ENCODE measurements at regions not wholly inside any gene's neighbourhood (a gene's known extent, or its start where the extent isn't known, plus 50 kb on each side); places are given as distances from the start of the nearest gene placed in this dataset.

- no peak for TF ChIP-seq POLR2AphosphoS5 (IDR thresholded peaks at IDR 0.05)
- TF ChIP-seq, protein P1, sequence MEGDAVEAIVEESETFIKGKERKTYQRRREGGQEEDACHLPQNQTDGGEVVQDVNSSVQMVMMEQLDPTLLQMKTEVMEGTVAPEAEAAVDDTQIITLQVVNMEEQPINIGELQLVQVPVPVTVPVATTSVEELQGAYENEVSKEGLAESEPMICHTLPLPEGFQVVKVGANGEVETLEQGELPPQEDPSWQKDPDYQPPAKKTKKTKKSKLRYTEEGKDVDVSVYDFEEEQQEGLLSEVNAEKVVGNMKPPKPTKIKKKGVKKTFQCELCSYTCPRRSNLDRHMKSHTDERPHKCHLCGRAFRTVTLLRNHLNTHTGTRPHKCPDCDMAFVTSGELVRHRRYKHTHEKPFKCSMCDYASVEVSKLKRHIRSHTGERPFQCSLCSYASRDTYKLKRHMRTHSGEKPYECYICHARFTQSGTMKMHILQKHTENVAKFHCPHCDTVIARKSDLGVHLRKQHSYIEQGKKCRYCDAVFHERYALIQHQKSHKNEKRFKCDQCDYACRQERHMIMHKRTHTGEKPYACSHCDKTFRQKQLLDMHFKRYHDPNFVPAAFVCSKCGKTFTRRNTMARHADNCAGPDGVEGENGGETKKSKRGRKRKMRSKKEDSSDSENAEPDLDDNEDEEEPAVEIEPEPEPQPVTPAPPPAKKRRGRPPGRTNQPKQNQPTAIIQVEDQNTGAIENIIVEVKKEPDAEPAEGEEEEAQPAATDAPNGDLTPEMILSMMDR (IDR thresholded peaks at IDR 0.05): no peak
- no peak for TF ChIP-seq POLR2A (IDR thresholded peaks at IDR 0.05)
- no peak for TF ChIP-seq EP300 (IDR thresholded peaks at IDR 0.05)
Measured at GRCh38 chr21:15259824-15260223, 195.0 kb upstream of the NRIP1 start.
